K562 (cell line): ENCODE measurements at regions not wholly inside any gene's neighbourhood (a gene's known extent, or its start where the extent isn't known, plus 50 kb on each side); places are given as distances from the start of the nearest gene placed in this dataset.

Experiments used
- ATF7 ChIP-seq: fragments of 450-650 bp; IDR thresholded peaks from 2 replicates; pipeline ENCODE4 v1.7.1; 2014; ENCODE audit warnings: mild to moderate bottlenecking, moderate library complexity
- ELF4 ChIP-seq: fragments of 450-650 bp; formaldehyde crosslinking; IDR thresholded peaks from 2 replicates; pipeline ENCODE4 v1.4.0; 2022; ENCODE audit warnings: missing genetic modification characterization
- FOXK2 ChIP-seq, 2 experiments: fragments of 450-650 bp; IDR thresholded peaks in 1 of 2; conservative IDR thresholded peaks in 1 of 2; 2 replicates each; pipeline ENCODE4 v1.6.1; 2016; ENCODE audit warnings: low read depth in 2 of 2, mild to moderate bottlenecking in 1 of 2
- SP2 ChIP-seq: IDR thresholded peaks from 2 replicates; pipeline ENCODE4 v1.6.1; 2011; ENCODE audit warnings: mild to moderate bottlenecking, low read depth, low read length, moderate library complexity; ENCODE audit not compliant: poor library complexity, severe bottlenecking; ENCODE audit errors: extremely low read depth
- SUPT5H ChIP-seq: fragments of 450-650 bp; IDR thresholded peaks from 2 replicates; pipeline ENCODE4 v1.6.1; 2016
- TF ChIP-seq, protein P1 (sequence below), 2 experiments: fragments of 450-650 bp; formaldehyde crosslinking in 1 of 2; IDR thresholded peaks; 2 replicates each; pipeline versions ENCODE4 v1.4.0 to v1.6.1; 2014 to 2020; ENCODE audit warnings: mild to moderate bottlenecking in 2 of 2, borderline replicate concordance in 1 of 2, low read depth in 1 of 2
- TF ChIP-seq, protein P2 (sequence below): fragments of 450-650 bp; formaldehyde crosslinking; IDR thresholded peaks from 2 replicates; pipeline ENCODE4 v1.4.0; 2022; ENCODE audit warnings: mild to moderate bottlenecking, moderate library complexity
- TF ChIP-seq, protein P3 (sequence below): fragments of 450-650 bp; IDR thresholded peaks from 2 replicates; pipeline ENCODE4 v1.6.1; 2017; ENCODE audit warnings: antibody characterized with exemption, mild to moderate bottlenecking

DNA sequence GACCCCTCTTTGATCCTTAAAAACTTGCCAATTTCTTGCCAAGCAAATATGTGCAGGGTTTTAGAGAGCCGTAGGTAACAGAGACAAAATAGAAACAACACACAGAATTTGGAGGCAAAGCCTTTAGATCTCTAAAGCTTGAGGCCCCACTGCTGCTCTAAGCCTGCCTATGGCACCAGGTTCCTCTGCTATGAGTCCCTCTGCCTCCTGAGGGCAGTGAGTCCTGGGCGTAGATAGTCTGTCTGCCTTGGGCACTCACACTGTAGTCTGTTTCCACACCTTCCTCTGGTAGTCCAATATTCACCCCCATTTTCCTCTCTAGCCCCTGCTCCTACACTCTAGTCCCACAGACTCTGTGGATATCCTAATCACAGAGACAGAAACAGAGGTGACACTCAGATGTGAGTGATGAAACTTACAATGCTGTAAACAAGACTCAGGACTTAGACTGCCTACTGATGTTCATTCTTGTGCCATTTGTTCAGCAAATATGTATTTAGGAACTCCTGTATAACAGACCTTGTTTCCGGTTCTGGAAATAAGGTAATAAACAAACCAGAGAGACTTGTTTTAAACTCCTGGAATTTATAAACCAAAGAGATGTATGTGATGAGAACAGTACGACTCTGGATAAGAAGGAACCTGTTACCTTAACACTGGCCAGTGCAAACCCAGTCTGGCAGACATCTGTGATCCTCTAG lies 153.3 kb upstream of the PRSS1 start (continued):
- TF ChIP-seq, protein P1, sequence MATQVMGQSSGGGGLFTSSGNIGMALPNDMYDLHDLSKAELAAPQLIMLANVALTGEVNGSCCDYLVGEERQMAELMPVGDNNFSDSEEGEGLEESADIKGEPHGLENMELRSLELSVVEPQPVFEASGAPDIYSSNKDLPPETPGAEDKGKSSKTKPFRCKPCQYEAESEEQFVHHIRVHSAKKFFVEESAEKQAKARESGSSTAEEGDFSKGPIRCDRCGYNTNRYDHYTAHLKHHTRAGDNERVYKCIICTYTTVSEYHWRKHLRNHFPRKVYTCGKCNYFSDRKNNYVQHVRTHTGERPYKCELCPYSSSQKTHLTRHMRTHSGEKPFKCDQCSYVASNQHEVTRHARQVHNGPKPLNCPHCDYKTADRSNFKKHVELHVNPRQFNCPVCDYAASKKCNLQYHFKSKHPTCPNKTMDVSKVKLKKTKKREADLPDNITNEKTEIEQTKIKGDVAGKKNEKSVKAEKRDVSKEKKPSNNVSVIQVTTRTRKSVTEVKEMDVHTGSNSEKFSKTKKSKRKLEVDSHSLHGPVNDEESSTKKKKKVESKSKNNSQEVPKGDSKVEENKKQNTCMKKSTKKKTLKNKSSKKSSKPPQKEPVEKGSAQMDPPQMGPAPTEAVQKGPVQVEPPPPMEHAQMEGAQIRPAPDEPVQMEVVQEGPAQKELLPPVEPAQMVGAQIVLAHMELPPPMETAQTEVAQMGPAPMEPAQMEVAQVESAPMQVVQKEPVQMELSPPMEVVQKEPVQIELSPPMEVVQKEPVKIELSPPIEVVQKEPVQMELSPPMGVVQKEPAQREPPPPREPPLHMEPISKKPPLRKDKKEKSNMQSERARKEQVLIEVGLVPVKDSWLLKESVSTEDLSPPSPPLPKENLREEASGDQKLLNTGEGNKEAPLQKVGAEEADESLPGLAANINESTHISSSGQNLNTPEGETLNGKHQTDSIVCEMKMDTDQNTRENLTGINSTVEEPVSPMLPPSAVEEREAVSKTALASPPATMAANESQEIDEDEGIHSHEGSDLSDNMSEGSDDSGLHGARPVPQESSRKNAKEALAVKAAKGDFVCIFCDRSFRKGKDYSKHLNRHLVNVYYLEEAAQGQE (IDR thresholded peaks at IDR 0.05; ENCODE audit: borderline replicate concordance): no peak
- TF ChIP-seq, protein P1 (CRISPR knock-in tag; IDR thresholded peaks at IDR 0.05; ENCODE audit: low read depth): no peak
- TF ChIP-seq SP2 (no peak), ELF4 (CRISPR knock-in tag) (no peak), FOXK2 (conservative IDR thresholded peaks at IDR 0.05 in 1 of 2, IDR thresholded peaks at IDR 0.05 in 1 of 2; ENCODE audit: low read depth in 2 of 2) (no peak), ATF7 (no peak), SUPT5H (no peak)
- TF ChIP-seq, protein P2, sequence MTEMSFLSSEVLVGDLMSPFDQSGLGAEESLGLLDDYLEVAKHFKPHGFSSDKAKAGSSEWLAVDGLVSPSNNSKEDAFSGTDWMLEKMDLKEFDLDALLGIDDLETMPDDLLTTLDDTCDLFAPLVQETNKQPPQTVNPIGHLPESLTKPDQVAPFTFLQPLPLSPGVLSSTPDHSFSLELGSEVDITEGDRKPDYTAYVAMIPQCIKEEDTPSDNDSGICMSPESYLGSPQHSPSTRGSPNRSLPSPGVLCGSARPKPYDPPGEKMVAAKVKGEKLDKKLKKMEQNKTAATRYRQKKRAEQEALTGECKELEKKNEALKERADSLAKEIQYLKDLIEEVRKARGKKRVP (CRISPR knock-in tag): no peak
- TF ChIP-seq, protein P3, sequence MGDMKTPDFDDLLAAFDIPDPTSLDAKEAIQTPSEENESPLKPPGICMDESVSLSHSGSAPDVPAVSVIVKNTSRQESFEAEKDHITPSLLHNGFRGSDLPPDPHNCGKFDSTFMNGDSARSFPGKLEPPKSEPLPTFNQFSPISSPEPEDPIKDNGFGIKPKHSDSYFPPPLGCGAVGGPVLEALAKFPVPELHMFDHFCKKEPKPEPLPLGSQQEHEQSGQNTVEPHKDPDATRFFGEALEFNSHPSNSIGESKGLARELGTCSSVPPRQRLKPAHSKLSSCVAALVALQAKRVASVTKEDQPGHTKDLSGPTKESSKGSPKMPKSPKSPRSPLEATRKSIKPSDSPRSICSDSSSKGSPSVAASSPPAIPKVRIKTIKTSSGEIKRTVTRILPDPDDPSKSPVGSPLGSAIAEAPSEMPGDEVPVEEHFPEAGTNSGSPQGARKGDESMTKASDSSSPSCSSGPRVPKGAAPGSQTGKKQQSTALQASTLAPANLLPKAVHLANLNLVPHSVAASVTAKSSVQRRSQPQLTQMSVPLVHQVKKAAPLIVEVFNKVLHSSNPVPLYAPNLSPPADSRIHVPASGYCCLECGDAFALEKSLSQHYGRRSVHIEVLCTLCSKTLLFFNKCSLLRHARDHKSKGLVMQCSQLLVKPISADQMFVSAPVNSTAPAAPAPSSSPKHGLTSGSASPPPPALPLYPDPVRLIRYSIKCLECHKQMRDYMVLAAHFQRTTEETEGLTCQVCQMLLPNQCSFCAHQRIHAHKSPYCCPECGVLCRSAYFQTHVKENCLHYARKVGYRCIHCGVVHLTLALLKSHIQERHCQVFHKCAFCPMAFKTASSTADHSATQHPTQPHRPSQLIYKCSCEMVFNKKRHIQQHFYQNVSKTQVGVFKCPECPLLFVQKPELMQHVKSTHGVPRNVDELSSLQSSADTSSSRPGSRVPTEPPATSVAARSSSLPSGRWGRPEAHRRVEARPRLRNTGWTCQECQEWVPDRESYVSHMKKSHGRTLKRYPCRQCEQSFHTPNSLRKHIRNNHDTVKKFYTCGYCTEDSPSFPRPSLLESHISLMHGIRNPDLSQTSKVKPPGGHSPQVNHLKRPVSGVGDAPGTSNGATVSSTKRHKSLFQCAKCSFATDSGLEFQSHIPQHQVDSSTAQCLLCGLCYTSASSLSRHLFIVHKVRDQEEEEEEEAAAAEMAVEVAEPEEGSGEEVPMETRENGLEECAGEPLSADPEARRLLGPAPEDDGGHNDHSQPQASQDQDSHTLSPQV: no peak
